ENCODE measurements at regions not wholly inside any gene's neighbourhood (a gene's known extent, or its start where the extent isn't known, plus 50 kb on each side); places are given as distances from the start of the nearest gene placed in this dataset.

GRCh38 chr6:11332463-11332862 lies 100.0 kb upstream of the NEDD9 start:
- no peak for TF ChIP-seq CTCF (conservative IDR thresholded peaks at IDR 0.05)

GRCh38 chr6:11331111-11331510 lies 98.6 kb upstream of the NEDD9 start:
- H3K27ac ChIP-seq, result no peak overlapping the region
- TF ChIP-seq CTCF (conservative IDR thresholded peaks at IDR 0.05), result no peak

More at GRCh38 chr6:11332463-11332862, 100.0 kb upstream of the NEDD9 start:
- no peak overlapping the region for H3K27ac ChIP-seq

- H3K27ac ChIP-seq, result no peak overlapping the region
- TF ChIP-seq CTCF (conservative IDR thresholded peaks at IDR 0.05), result no peak
Measured at GRCh38 chr6:11330413-11330760, 97.9 kb upstream of the NEDD9 start.

- TF ChIP-seq CTCF (conservative IDR thresholded peaks at IDR 0.05), result no peak
- H3K27ac ChIP-seq, result no peak overlapping the region
Measured at GRCh38 chr6:11329726-11330412, 97.4 kb upstream of the NEDD9 start.

- TF ChIP-seq CTCF (conservative IDR thresholded peaks at IDR 0.05), result no peak
- H3K27ac ChIP-seq, result no peak overlapping the region
Measured at GRCh38 chr6:11328613-11329247, 96.3 kb upstream of the NEDD9 start.

- 0 out of 2 replicates have a peak, but pooled peaks have one; percentile 1 for TF ChIP-seq CTCF (conservative IDR thresholded peaks at IDR 0.05)
- no peak overlapping the region for H3K27ac ChIP-seq
Measured at GRCh38 chr6:11327961-11328360, 95.5 kb upstream of the NEDD9 start.

DNA sequence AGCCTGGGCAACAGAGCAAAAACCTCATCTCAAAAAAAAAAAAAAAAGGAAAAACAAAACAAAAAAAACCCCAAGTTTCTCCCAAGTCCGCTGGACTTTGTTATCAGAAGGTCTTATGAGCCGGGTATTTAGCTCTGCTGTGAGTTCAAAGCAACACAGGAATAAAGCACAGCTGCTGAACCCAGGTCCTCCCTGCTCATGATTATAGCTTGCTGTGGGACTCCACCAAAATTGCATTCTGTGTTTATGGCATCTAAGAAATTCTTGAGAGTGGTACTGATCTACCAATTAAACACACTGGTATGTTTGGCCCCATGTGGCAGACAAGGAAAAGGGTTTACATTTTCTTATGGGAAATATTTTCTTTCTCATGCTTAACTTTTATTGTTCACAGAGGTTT lies 93.6 kb upstream of the NEDD9 start:
- no peak for TF ChIP-seq CTCF (conservative IDR thresholded peaks at IDR 0.05)

More for the DNA sequence above, 93.6 kb upstream of the NEDD9 start:
- H3K27ac ChIP-seq, result no peak overlapping the region

All from VCaP (cell line).